K562 (cell line): ENCODE measurements at regions not wholly inside any gene's neighbourhood (a gene's known extent, or its start where the extent isn't known, plus 50 kb on each side); places are given as distances from the start of the nearest gene placed in this dataset.

ENCODE experiments used
- ATAC-seq: fragments of 200-7000 bp; cut with Tn5 transposase; 3 replicates; pipeline ENCODE4 v1.9.1; 2020; ENCODE audit warnings: moderate library complexity
- BruUV-seq: library from RNA; stranded (reverse); fragments of 400-500 nt; replicated peaks from 2 replicates; lab custom pipeline; 2021; lab: Mats Ljungman, UMichigan
- CTCF ChIA-PET: fragments of 300-600 bp; formaldehyde crosslinking; extraction: SDS; loops from one replicate; lab custom pipeline; 2021; ENCODE audit warnings: low intra/inter-chr PET ratio; lab: Yijun Ruan, JAX
- POLR2A ChIA-PET: fragments of 300-600, 350-650 bp; sonication (Branson Sonifier 250); formaldehyde crosslinking; extraction: SDS; loops from one replicate; lab custom pipeline; 2021; ENCODE audit warnings: antibody characterized with exemption, inconsistent platforms; lab: Yijun Ruan, JAX
- DNase-seq, 4 experiments: peaks; one replicate each; pipeline versions ENCODE4 v3.0.0 to v3.0.0-alpha.2; 2011 to 2018; ENCODE audit warnings: low spot score in 3 of 4, mixed read lengths in 3 of 4; ENCODE audit errors: extremely low read depth in 1 of 4
- FAIRE-seq: peaks from 2 replicates; lab custom pipeline; 2011; peaks lifted over from hg19 to GRCh38; lab: Jason Lieb, UNC
- H2AFZ ChIP-seq: 2 replicates; pipeline ENCODE4 v1.6.0; 2011; ENCODE audit warnings: low read depth, low read length, control low read depth, inconsistent platforms
- H3K27ac ChIP-seq: fragments of 200-600 bp; 3 replicates; pipeline ENCODE4 v1.8.0; 2011; ENCODE audit warnings: low read depth, mild to moderate bottlenecking, control low read depth, inconsistent platforms, low read length, moderate library complexity, mixed read lengths; ENCODE audit errors: extremely low read depth
- H3K27me3 ChIP-seq, 2 experiments: fragments of 300-600 bp in 1 of 2; 2 replicates in 1 of 2; 3 replicates in 1 of 2; pipeline versions ENCODE4 v1.6.0 to v1.8.0; 2011; ENCODE audit warnings: inconsistent platforms in 2 of 2, low read length in 2 of 2, mild to moderate bottlenecking in 1 of 2, mixed read lengths in 1 of 2, moderate library complexity in 1 of 2; ENCODE audit not compliant: control insufficient read depth in 2 of 2, insufficient read depth in 2 of 2
- H3K36me3 ChIP-seq: fragments of 300-600 bp; 3 replicates; pipeline ENCODE4 v1.8.0; 2011; ENCODE audit warnings: mild to moderate bottlenecking, low read length, inconsistent platforms; ENCODE audit not compliant: control insufficient read depth, insufficient read depth
- H3K4me1 ChIP-seq, 2 experiments: fragments of 200-600 bp in 1 of 2; replicated peaks in 1 of 2; 2 replicates in 1 of 2; 3 replicates in 1 of 2; pipeline versions ENCODE4 v1.5.1 to v1.8.0; 2011; ENCODE audit warnings: inconsistent platforms in 2 of 2, low read length in 2 of 2, mild to moderate bottlenecking in 1 of 2, mixed read lengths in 1 of 2, moderate library complexity in 1 of 2; ENCODE audit not compliant: control insufficient read depth in 2 of 2, insufficient read depth in 2 of 2
- H3K4me2 ChIP-seq: 2 replicates; pipeline ENCODE4 v1.6.1; 2011; ENCODE audit warnings: low read length, control low read depth, inconsistent platforms, mixed read lengths; ENCODE audit not compliant: insufficient read depth
- H3K4me3 ChIP-seq: fragments of 200-600 bp; sonication (generic), shearing (Covaris generic); 2 replicates; pipeline ENCODE4 v1.5.1; 2016; ENCODE audit warnings: control low read depth, inconsistent platforms
- H3K79me2 ChIP-seq: fragments of 200-600 bp; 3 replicates; pipeline ENCODE4 v1.8.0; 2011; ENCODE audit warnings: low read length, inconsistent platforms; ENCODE audit not compliant: control insufficient read depth, insufficient read depth
- H3K9ac ChIP-seq, 2 experiments: 2 replicates each; pipeline versions ENCODE4 v1.6.0 to v1.6.1; 2011; ENCODE audit warnings: low read depth in 2 of 2, low read length in 2 of 2, control low read depth in 1 of 2, inconsistent platforms in 1 of 2, mild to moderate bottlenecking in 1 of 2, mixed read lengths in 1 of 2; ENCODE audit not compliant: insufficient read depth in 1 of 2
- H3K9me1 ChIP-seq: one replicate; pipeline ENCODE4 v1.6.0; 2011; ENCODE audit warnings: inconsistent platforms, mild to moderate bottlenecking, low read length, moderate library complexity; ENCODE audit not compliant: control insufficient read depth, insufficient read depth
- H3K9me3 ChIP-seq: replicated peaks from 2 replicates; pipeline ENCODE4 v1.5.1; 2011; ENCODE audit warnings: low read depth, low read length, inconsistent platforms; ENCODE audit not compliant: control insufficient read depth, insufficient read depth
- H4K20me1 ChIP-seq: replicated peaks from 2 replicates; pipeline ENCODE4 v1.6.1; 2011; ENCODE audit warnings: low read length, inconsistent platforms, mixed read lengths; ENCODE audit not compliant: control insufficient read depth, insufficient read depth
- FOXA3 ChIP-seq, 2 experiments: fragments of 450-650 bp in 1 of 2; sonication (generic) in 1 of 2; formaldehyde crosslinking; IDR thresholded peaks in 1 of 2; conservative IDR thresholded peaks in 1 of 2; 2 replicates each; pipeline versions ENCODE4 v1.4.0 to v1.8.0; 2020 to 2022; ENCODE audit warnings: mild to moderate bottlenecking in 2 of 2, missing genetic modification reagents in 1 of 2
- NFXL1 ChIP-seq: fragments of 450-650 bp; formaldehyde crosslinking; IDR thresholded peaks from 2 replicates; pipeline ENCODE4 v1.4.0; 2021; ENCODE audit warnings: mild to moderate bottlenecking
- RAD51 ChIP-seq: fragments of 450-650 bp; IDR thresholded peaks from 2 replicates; pipeline ENCODE4 v1.7.1; 2016; ENCODE audit warnings: low read depth, mild to moderate bottlenecking, borderline replicate concordance
- WGBS: fragments of 100-300 bp; shearing (Covaris generic); methylation state at CpG from one replicate; pipeline ENCODE4 v1.1.6; 2016; ENCODE audit warnings: low coverage, mixed read lengths; ENCODE audit not compliant: insufficient coverage; ENCODE audit errors: missing lambda C conversion rate; 5-methylcytosine and 5-hydroxymethylcytosine counted together
- in situ Hi-C: fragments of 300-500 bp; cut with MboI; formaldehyde crosslinking; loops from 4 replicates; pipeline ENCODE4 v1.15.0; 2018; ENCODE audit warnings: inconsistent platforms, mixed read lengths
- intact Hi-C: fragments of 100-400 bp; cut with micrococcal nuclease; formaldehyde crosslinking; loops from 2 replicates; pipeline ENCODE4 v1.14.2; 2022
- TF ChIP-seq, protein P1 (sequence below): sonication (generic); formaldehyde crosslinking; IDR thresholded peaks from 2 replicates; pipeline ENCODE4 v1.8.0; 2022; ENCODE audit warnings: mild to moderate bottlenecking, missing genetic modification reagents

DNA sequence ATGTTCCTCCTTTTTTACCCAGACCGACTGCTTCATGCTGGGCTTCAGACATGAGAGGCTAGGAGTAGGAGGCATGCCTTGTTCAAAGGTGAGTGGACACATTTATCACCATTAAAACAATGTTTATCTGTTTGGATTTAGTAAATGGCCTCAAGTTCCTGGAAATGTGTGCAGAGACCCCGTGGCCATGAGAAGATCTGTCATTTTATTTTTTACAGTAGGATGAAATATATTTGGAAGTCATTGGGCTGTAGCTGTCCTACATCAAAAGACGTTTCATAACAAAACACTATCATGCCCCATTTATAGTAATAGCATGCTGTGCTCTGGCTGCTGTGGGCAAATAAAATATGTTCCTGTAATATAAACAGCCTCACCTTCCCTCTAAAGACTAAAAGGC is 403.9 kb upstream of the TNP1 start:
- ATAC-seq, result no peak
- CTCF ChIA-PET, result no interaction called here

More for the DNA sequence above, 403.9 kb upstream of the TNP1 start:
- intact Hi-C loops, result no loop called here
- Histone ChIP-seq H3K9me1 (no peaks in the 10 kb centered on the region), H3K36me3 (no peaks in the 10 kb centered on the region), H4K20me1 (no peaks in the 10 kb centered on the region), H3K9ac (no peak overlapping the region), H2AFZ (no peak overlapping the region), H3K27me3 (no peaks in the 10 kb centered on the region), H3K9me3 (no peaks in the 10 kb centered on the region), H3K79me2 (no peaks in the 10 kb centered on the region), H3K4me1 (no peaks in the 10 kb centered on the region), H3K4me3 (no peak overlapping the region), H3K4me2 (no peak overlapping the region)
- POLR2A ChIA-PET, result interaction anchor here (0.7 kb wide), 1 partner anchor 20 kb away, joined by 3 read pairs; no protein-coding TSS in a partner anchor
- WGBS, result 0% methylated on average over 3 of the region's 3 CpGs
- in situ Hi-C loops, result no loop called here
- no TSS peak for BruUV-seq
- DNase-seq, result no peak
- no peak for FAIRE-seq
- TF ChIP-seq NFXL1 (CRISPR knock-in tag), result no peak
- no peak for TF ChIP-seq RAD51
- no peak for TF ChIP-seq FOXA3 (CRISPR knock-in tag; conservative IDR thresholded peaks at IDR 0.05 in 1 of 2, IDR thresholded peaks at IDR 0.05 in 1 of 2)
- TF ChIP-seq, protein P1, sequence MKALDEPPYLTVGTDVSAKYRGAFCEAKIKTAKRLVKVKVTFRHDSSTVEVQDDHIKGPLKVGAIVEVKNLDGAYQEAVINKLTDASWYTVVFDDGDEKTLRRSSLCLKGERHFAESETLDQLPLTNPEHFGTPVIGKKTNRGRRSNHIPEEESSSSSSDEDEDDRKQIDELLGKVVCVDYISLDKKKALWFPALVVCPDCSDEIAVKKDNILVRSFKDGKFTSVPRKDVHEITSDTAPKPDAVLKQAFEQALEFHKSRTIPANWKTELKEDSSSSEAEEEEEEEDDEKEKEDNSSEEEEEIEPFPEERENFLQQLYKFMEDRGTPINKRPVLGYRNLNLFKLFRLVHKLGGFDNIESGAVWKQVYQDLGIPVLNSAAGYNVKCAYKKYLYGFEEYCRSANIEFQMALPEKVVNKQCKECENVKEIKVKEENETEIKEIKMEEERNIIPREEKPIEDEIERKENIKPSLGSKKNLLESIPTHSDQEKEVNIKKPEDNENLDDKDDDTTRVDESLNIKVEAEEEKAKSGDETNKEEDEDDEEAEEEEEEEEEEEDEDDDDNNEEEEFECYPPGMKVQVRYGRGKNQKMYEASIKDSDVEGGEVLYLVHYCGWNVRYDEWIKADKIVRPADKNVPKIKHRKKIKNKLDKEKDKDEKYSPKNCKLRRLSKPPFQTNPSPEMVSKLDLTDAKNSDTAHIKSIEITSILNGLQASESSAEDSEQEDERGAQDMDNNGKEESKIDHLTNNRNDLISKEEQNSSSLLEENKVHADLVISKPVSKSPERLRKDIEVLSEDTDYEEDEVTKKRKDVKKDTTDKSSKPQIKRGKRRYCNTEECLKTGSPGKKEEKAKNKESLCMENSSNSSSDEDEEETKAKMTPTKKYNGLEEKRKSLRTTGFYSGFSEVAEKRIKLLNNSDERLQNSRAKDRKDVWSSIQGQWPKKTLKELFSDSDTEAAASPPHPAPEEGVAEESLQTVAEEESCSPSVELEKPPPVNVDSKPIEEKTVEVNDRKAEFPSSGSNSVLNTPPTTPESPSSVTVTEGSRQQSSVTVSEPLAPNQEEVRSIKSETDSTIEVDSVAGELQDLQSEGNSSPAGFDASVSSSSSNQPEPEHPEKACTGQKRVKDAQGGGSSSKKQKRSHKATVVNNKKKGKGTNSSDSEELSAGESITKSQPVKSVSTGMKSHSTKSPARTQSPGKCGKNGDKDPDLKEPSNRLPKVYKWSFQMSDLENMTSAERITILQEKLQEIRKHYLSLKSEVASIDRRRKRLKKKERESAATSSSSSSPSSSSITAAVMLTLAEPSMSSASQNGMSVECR (CRISPR knock-in tag), result no peak
- TF ChIP-seq, all 486 proteins: peak for 0
- H3K27ac ChIP-seq, result no peak overlapping the region
